K562 (cell line): ENCODE measurements at regions not wholly inside any gene's neighbourhood (a gene's known extent, or its start where the extent isn't known, plus 50 kb on each side); places are given as distances from the start of the nearest gene placed in this dataset.

Source experiments
- ATAC-seq: fragments of 200-7000 bp; cut with Tn5 transposase; 3 replicates; pipeline ENCODE4 v1.9.1; 2020; ENCODE audit warnings: moderate library complexity
- BruUV-seq: library from RNA; stranded (reverse); fragments of 400-500 nt; replicated peaks from 2 replicates; lab custom pipeline; 2021; lab: Mats Ljungman, UMichigan
- CTCF ChIA-PET: fragments of 300-600 bp; formaldehyde crosslinking; extraction: SDS; loops from one replicate; lab custom pipeline; 2021; ENCODE audit warnings: low intra/inter-chr PET ratio; lab: Yijun Ruan, JAX
- POLR2A ChIA-PET: fragments of 300-600, 350-650 bp; sonication (Branson Sonifier 250); formaldehyde crosslinking; extraction: SDS; loops from one replicate; lab custom pipeline; 2021; ENCODE audit warnings: antibody characterized with exemption, inconsistent platforms; lab: Yijun Ruan, JAX
- DNase-seq, 4 experiments: peaks; one replicate each; pipeline versions ENCODE4 v3.0.0 to v3.0.0-alpha.2; 2011 to 2018; ENCODE audit warnings: low spot score in 3 of 4, mixed read lengths in 3 of 4; ENCODE audit errors: extremely low read depth in 1 of 4
- FAIRE-seq: peaks from 2 replicates; lab custom pipeline; 2011; peaks lifted over from hg19 to GRCh38; lab: Jason Lieb, UNC
- H2AFZ ChIP-seq: 2 replicates; pipeline ENCODE4 v1.6.0; 2011; ENCODE audit warnings: low read depth, low read length, control low read depth, inconsistent platforms
- H3K27ac ChIP-seq: fragments of 200-600 bp; 3 replicates; pipeline ENCODE4 v1.8.0; 2011; ENCODE audit warnings: low read depth, mild to moderate bottlenecking, control low read depth, inconsistent platforms, low read length, moderate library complexity, mixed read lengths; ENCODE audit errors: extremely low read depth
- H3K27me3 ChIP-seq, 2 experiments: fragments of 300-600 bp in 1 of 2; 2 replicates in 1 of 2; 3 replicates in 1 of 2; pipeline versions ENCODE4 v1.6.0 to v1.8.0; 2011; ENCODE audit warnings: inconsistent platforms in 2 of 2, low read length in 2 of 2, mild to moderate bottlenecking in 1 of 2, mixed read lengths in 1 of 2, moderate library complexity in 1 of 2; ENCODE audit not compliant: control insufficient read depth in 2 of 2, insufficient read depth in 2 of 2
- H3K36me3 ChIP-seq: fragments of 300-600 bp; 3 replicates; pipeline ENCODE4 v1.8.0; 2011; ENCODE audit warnings: mild to moderate bottlenecking, low read length, inconsistent platforms; ENCODE audit not compliant: control insufficient read depth, insufficient read depth
- H3K4me1 ChIP-seq, 2 experiments: fragments of 200-600 bp in 1 of 2; replicated peaks in 1 of 2; 2 replicates in 1 of 2; 3 replicates in 1 of 2; pipeline versions ENCODE4 v1.5.1 to v1.8.0; 2011; ENCODE audit warnings: inconsistent platforms in 2 of 2, low read length in 2 of 2, mild to moderate bottlenecking in 1 of 2, mixed read lengths in 1 of 2, moderate library complexity in 1 of 2; ENCODE audit not compliant: control insufficient read depth in 2 of 2, insufficient read depth in 2 of 2
- H3K4me2 ChIP-seq: 2 replicates; pipeline ENCODE4 v1.6.1; 2011; ENCODE audit warnings: low read length, control low read depth, inconsistent platforms, mixed read lengths; ENCODE audit not compliant: insufficient read depth
- H3K4me3 ChIP-seq: fragments of 200-600 bp; sonication (generic), shearing (Covaris generic); 2 replicates; pipeline ENCODE4 v1.5.1; 2016; ENCODE audit warnings: control low read depth, inconsistent platforms
- H3K79me2 ChIP-seq: fragments of 200-600 bp; 3 replicates; pipeline ENCODE4 v1.8.0; 2011; ENCODE audit warnings: low read length, inconsistent platforms; ENCODE audit not compliant: control insufficient read depth, insufficient read depth
- H3K9ac ChIP-seq, 2 experiments: 2 replicates each; pipeline versions ENCODE4 v1.6.0 to v1.6.1; 2011; ENCODE audit warnings: low read depth in 2 of 2, low read length in 2 of 2, control low read depth in 1 of 2, inconsistent platforms in 1 of 2, mild to moderate bottlenecking in 1 of 2, mixed read lengths in 1 of 2; ENCODE audit not compliant: insufficient read depth in 1 of 2
- H3K9me1 ChIP-seq: one replicate; pipeline ENCODE4 v1.6.0; 2011; ENCODE audit warnings: inconsistent platforms, mild to moderate bottlenecking, low read length, moderate library complexity; ENCODE audit not compliant: control insufficient read depth, insufficient read depth
- H3K9me3 ChIP-seq: replicated peaks from 2 replicates; pipeline ENCODE4 v1.5.1; 2011; ENCODE audit warnings: low read depth, low read length, inconsistent platforms; ENCODE audit not compliant: control insufficient read depth, insufficient read depth
- H4K20me1 ChIP-seq: replicated peaks from 2 replicates; pipeline ENCODE4 v1.6.1; 2011; ENCODE audit warnings: low read length, inconsistent platforms, mixed read lengths; ENCODE audit not compliant: control insufficient read depth, insufficient read depth
- CBFA2T3 ChIP-seq: fragments of 450-650 bp; IDR thresholded peaks from 2 replicates; pipeline ENCODE4 v1.6.1; 2017
- CREBBP ChIP-seq: IDR thresholded peaks from one replicate; pipeline ENCODE4 v1.6.1; 2012; ENCODE audit warnings: low read depth, mild to moderate bottlenecking, control low read depth, inconsistent platforms, low read length
- NFATC3 ChIP-seq: fragments of 450-650 bp; IDR thresholded peaks from 2 replicates; pipeline ENCODE4 v1.6.1; 2017; ENCODE audit warnings: mild to moderate bottlenecking
- ZBTB1 ChIP-seq: sonication (generic); formaldehyde crosslinking; IDR thresholded peaks from 2 replicates; pipeline ENCODE4 v1.8.1; 2023; ENCODE audit warnings: missing genetic modification reagents, low read depth, mild to moderate bottlenecking, borderline replicate concordance
- ZKSCAN1 ChIP-seq: fragments of 150-350 bp; IDR thresholded peaks from 2 replicates; pipeline ENCODE4 v1.6.1; 2016; ENCODE audit warnings: low read depth, low read length
- ZNF507 ChIP-seq: conservative IDR thresholded peaks from 2 replicates; pipeline ENCODE4 v1.6.1; 2017; ENCODE audit warnings: missing genetic modification characterization, missing compliant biosample characterization
- ZNF699 ChIP-seq: fragments of 250-450 bp; sonication (Bioruptor Pico); IDR thresholded peaks from 2 replicates; pipeline ENCODE4 v1.8.0; 2021; ENCODE audit warnings: mild to moderate bottlenecking, moderate library complexity; ENCODE audit not compliant: insufficient replicate concordance
- WGBS: fragments of 100-300 bp; shearing (Covaris generic); methylation state at CpG from one replicate; pipeline ENCODE4 v1.1.6; 2016; ENCODE audit warnings: low coverage, mixed read lengths; ENCODE audit not compliant: insufficient coverage; ENCODE audit errors: missing lambda C conversion rate; 5-methylcytosine and 5-hydroxymethylcytosine counted together
- in situ Hi-C: fragments of 300-500 bp; cut with MboI; formaldehyde crosslinking; loops from 4 replicates; pipeline ENCODE4 v1.15.0; 2018; ENCODE audit warnings: inconsistent platforms, mixed read lengths
- intact Hi-C: fragments of 100-400 bp; cut with micrococcal nuclease; formaldehyde crosslinking; loops from 2 replicates; pipeline ENCODE4 v1.14.2; 2022
- TF ChIP-seq, protein P1 (sequence below): fragments of 250-450 bp; sonication (Bioruptor Pico); IDR thresholded peaks from 2 replicates; pipeline ENCODE4 v1.5.0; 2020; ENCODE audit warnings: mild to moderate bottlenecking
- TF ChIP-seq, protein P2 (sequence below): fragments of 450-650 bp; IDR thresholded peaks from 2 replicates; pipeline ENCODE4 v1.6.1; 2014; ENCODE audit warnings: low read depth, mild to moderate bottlenecking, moderate library complexity, borderline replicate concordance
- TF ChIP-seq, protein P3 (sequence below): sonication (generic); formaldehyde crosslinking; IDR thresholded peaks from 2 replicates; pipeline ENCODE4 v1.8.0; 2022; ENCODE audit warnings: missing genetic modification reagents, mild to moderate bottlenecking, moderate library complexity, borderline replicate concordance
- TF ChIP-seq, protein P4 (sequence below): fragments of 250-450 bp; sonication (Bioruptor Pico); IDR thresholded peaks from 2 replicates; pipeline ENCODE4 v1.8.0; 2021; ENCODE audit warnings: borderline replicate concordance, mild to moderate bottlenecking, moderate library complexity; ENCODE audit not compliant: poor library complexity, severe bottlenecking
- TF ChIP-seq, protein P5 (sequence below), 3 experiments: IDR thresholded peaks in 2 of 3; conservative IDR thresholded peaks in 1 of 3; 2 replicates each; pipeline ENCODE4 v1.5.1; 2011 to 2012; ENCODE audit warnings: low read length in 3 of 3, mild to moderate bottlenecking in 3 of 3, control low read depth in 2 of 3, improper control_type of control experiment in 1 of 3, inconsistent platforms in 1 of 3, low read depth in 1 of 3, mixed read lengths in 1 of 3, moderate library complexity in 1 of 3; ENCODE audit not compliant: insufficient read depth in 2 of 3

DNA sequence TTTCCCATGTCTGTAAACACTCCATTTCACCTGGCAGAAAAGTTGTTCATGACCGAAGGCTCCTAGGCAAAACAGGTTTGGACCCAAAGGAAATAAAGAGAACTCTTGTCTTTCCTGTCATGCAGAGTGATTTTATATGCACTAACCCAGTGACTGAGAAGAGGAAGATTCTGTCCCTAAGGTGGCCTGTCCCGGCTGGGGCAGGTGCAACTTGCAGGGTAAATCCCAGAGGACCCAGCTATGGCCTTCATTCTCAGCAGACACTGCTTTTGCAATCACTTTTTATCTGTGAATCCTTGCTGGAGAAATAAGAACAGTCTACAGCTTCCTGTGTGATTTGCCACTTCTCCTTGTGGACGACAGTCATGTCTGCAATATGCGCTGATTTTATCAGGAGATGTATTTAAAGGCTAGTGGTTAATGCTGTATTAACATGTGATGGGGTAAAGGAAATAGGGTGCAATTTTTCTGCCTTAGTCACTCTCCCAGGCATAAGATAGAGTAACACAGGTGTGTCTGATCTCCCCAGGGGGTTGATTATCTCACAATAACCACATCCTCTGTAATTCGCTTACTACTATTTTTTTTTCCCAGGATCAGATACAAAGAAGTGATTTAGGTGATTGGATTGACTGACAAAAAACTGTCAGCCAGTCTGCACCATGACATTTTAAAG, 696.8 kb upstream of the SOX9 start (continued):
- no peak for TF ChIP-seq CREBBP
- no peak for TF ChIP-seq ZBTB1 (CRISPR knock-in tag)
- TF ChIP-seq, protein P1, sequence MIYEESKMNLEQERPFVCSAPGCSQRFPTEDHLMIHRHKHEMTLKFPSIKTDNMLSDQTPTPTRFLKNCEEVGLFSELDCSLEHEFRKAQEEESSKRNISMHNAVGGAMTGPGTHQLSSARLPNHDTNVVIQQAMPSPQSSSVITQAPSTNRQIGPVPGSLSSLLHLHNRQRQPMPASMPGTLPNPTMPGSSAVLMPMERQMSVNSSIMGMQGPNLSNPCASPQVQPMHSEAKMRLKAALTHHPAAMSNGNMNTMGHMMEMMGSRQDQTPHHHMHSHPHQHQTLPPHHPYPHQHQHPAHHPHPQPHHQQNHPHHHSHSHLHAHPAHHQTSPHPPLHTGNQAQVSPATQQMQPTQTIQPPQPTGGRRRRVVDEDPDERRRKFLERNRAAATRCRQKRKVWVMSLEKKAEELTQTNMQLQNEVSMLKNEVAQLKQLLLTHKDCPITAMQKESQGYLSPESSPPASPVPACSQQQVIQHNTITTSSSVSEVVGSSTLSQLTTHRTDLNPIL (CRISPR knock-in tag): no peak
- TF ChIP-seq NFATC3: no peak
- TF ChIP-seq ZNF699 (CRISPR knock-in tag): no peak
- TF ChIP-seq CBFA2T3: no peak
- TF ChIP-seq, protein P2, sequence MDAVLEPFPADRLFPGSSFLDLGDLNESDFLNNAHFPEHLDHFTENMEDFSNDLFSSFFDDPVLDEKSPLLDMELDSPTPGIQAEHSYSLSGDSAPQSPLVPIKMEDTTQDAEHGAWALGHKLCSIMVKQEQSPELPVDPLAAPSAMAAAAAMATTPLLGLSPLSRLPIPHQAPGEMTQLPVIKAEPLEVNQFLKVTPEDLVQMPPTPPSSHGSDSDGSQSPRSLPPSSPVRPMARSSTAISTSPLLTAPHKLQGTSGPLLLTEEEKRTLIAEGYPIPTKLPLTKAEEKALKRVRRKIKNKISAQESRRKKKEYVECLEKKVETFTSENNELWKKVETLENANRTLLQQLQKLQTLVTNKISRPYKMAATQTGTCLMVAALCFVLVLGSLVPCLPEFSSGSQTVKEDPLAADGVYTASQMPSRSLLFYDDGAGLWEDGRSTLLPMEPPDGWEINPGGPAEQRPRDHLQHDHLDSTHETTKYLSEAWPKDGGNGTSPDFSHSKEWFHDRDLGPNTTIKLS: no peak

DNA sequence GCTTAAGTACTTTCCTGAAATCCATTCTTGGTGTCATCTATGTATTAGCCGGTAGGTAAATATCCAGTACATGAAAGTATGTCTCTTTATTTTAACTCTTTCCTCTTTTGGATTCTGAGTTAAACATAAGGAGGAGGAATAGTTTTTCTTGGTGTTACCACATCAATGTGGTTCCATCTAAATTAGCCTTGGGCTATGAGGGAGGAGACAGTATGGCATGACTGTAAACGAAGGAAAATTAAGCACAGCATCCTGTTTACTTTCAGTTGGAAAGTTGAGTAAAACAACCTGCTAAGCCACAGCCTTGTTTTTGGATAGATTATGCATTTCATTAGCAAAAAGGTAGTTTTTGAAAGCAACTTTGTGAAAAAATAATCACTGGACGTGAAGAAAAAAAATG, 693.0 kb upstream of the SOX9 start:
- no peaks in the 10 kb centered on the region for H3K9me1 ChIP-seq
- no peak overlapping the region for H3K9ac ChIP-seq
- no peaks in the 10 kb centered on the region for H3K27me3 ChIP-seq
- H3K27ac ChIP-seq: no peak overlapping the region
- H3K4me1 ChIP-seq: no peaks in the 10 kb centered on the region
- no peak overlapping the region for H3K4me3 ChIP-seq
- no peak for FAIRE-seq
- no peaks in the 10 kb centered on the region for H4K20me1 ChIP-seq
- TF ChIP-seq, protein P3, sequence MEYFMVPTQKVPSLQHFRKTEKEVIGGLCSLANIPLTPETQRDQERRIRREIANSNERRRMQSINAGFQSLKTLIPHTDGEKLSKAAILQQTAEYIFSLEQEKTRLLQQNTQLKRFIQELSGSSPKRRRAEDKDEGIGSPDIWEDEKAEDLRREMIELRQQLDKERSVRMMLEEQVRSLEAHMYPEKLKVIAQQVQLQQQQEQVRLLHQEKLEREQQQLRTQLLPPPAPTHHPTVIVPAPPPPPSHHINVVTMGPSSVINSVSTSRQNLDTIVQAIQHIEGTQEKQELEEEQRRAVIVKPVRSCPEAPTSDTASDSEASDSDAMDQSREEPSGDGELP: no peak
- TF ChIP-seq, protein P4, sequence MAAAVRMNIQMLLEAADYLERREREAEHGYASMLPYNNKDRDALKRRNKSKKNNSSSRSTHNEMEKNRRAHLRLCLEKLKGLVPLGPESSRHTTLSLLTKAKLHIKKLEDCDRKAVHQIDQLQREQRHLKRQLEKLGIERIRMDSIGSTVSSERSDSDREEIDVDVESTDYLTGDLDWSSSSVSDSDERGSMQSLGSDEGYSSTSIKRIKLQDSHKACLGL (CRISPR knock-in tag): no peak
- no peak for TF ChIP-seq ZKSCAN1
- TF ChIP-seq ZNF507 (tag): no peak
- TF ChIP-seq, protein P5, sequence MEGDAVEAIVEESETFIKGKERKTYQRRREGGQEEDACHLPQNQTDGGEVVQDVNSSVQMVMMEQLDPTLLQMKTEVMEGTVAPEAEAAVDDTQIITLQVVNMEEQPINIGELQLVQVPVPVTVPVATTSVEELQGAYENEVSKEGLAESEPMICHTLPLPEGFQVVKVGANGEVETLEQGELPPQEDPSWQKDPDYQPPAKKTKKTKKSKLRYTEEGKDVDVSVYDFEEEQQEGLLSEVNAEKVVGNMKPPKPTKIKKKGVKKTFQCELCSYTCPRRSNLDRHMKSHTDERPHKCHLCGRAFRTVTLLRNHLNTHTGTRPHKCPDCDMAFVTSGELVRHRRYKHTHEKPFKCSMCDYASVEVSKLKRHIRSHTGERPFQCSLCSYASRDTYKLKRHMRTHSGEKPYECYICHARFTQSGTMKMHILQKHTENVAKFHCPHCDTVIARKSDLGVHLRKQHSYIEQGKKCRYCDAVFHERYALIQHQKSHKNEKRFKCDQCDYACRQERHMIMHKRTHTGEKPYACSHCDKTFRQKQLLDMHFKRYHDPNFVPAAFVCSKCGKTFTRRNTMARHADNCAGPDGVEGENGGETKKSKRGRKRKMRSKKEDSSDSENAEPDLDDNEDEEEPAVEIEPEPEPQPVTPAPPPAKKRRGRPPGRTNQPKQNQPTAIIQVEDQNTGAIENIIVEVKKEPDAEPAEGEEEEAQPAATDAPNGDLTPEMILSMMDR (IDR thresholded peaks at IDR 0.05 in 2 of 3, conservative IDR thresholded peaks at IDR 0.05 in 1 of 3; ENCODE audit: insufficient read depth in 2 of 3, low read depth in 1 of 3, low read length in 3 of 3): no peak
- no peak overlapping the region for H2AFZ ChIP-seq
- ChIA-PET POLR2A (no interaction called here), CTCF (no interaction called here)
- intact Hi-C loops (no loop called here), in situ Hi-C loops (no loop called here)
- no peaks in the 10 kb centered on the region for H3K9me3 ChIP-seq
- no peak overlapping the region for H3K4me2 ChIP-seq
- H3K36me3 ChIP-seq: no peaks in the 10 kb centered on the region
- 4% methylated on average over 3 of the region's 3 CpGs for WGBS
- ATAC-seq: no peak
- H3K79me2 ChIP-seq: no peaks in the 10 kb centered on the region
- DNase-seq: no peak
- no TSS peak for BruUV-seq
